GM18861 (cell line): ENCODE measurements at regions not wholly inside any gene's neighbourhood (a gene's known extent, or its start where the extent isn't known, plus 50 kb on each side); places are given as distances from the start of the nearest gene placed in this dataset.

Experiments used
- ATAC-seq: cut with Tn5 transposase; IDR thresholded peaks from one replicate; pipeline ENCODE4 v1.9.1; 2021; ENCODE audit not compliant: unreplicated experiment

DNA sequence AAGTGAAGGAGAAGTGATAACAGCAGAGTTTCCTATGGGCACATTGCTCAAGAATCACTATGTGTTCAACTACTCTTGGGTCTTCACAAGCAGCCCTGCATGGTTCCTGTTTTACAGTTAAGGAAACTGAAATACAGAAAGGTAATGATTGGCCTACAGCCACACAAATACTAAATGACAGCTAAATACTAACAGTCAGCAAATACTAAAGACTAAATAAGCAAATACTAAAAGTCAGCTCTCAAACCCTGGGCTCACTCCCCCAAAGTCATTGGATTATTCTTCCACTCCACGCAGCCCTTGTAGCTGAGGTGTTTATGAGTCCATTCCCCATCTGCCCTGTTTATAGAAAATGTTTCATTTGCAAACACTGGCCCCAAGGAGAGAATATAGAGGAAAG lies 372.7 kb upstream of the CDH11 start:
- no peak for ATAC-seq

DNA sequence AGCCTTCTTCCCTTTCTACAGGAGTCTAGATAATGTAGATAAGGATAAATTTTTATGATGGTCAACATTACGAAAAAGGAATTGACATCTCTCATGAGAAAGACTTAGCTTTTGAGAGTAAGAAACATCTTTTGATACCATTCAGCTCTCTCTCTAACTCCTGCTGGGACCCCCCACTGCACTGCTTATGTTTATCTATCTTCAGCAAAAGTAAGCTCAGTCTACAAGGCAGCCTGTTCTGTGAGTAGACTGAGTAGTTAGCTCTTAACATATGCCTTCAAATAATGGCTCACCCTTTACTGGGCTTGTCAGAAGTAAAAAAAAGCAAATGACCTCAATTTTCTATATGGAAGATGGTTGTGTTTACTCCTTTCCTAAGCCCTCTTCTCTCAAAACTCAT lies 372.2 kb upstream of the CDH11 start:
- no peak for ATAC-seq

DNA sequence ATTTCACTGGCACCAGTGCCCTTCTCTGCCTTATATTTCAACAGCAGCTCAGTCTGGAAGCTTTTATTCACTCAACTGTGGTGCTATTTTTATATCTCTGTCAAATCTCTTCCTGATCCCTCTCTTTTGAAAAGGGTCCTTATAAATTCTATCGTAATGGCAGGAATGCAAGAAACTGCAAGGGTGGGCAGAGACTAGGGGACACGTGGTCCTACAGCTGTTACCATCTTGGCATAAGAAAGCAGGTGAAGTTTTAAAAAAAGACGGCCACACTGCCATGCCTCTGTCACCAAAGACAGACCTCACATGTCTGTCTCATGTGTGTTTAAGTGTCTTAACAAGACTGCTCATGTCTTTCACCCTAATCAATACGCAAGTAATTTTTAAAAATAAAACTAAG lies 368.4 kb upstream of the CDH11 start:
- no peak for ATAC-seq

DNA sequence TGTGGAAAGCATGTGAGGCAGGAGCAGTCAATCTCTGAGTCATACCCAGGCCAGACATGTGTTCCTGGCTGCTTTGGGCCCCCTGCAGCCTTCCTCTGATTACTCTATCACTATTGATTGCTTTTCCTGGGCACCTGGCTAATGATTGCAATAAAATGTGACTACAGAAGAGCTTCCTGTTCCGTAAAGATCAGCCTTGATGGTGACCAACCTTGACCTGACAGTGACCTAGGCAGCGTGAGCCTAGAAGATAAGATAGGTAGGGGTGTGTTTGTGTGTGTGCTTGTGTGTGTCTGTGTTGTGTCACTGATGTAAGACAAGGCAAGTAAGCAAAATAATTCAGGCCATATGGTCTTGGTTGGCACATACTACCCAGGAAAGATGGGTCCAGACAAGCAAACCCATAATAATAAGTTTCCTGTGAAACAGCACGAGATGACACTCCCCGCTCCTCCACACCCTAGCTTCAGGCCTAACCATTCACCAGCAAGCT lies 367.7 kb upstream of the CDH11 start:
- no peak for ATAC-seq

DNA sequence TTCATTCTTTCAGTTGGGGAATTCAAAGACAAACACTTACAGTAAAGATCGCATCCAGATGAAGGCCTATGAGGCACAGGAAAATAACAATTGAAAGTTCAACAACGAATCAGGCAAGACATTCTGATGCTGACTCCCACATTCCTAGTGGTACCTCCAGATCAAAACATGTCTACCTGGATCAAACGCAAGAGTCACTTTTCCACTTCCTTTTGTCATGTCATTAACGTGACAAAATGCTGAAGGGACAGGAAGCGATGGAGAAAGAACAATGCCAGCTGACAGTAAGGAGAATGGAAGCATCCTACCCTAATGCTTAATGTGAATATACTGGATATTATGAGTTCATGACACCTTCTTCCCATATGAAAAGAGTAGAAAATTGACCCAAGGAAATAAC lies 365.4 kb upstream of the CDH11 start:
- ATAC-seq: no peak

DNA sequence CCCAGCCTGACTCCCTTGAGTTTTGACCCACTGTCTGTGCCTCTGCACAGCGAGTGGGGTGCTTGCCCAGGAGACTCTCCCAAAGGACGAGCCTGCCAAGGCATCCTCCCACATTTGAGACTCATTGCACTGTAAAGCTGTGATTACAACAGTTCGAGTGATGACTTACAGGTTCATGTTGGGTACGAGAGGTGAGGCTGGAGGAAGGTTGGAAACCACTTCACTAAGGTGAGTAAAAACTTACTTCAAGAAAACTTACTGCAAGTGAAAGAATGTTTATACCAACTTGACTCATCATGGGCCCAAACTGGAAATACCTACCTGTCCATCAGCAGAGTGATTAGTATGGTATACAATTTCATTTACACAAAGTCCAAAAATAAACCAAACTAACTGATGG lies 360.1 kb upstream of the CDH11 start:
- ATAC-seq: no peak

DNA sequence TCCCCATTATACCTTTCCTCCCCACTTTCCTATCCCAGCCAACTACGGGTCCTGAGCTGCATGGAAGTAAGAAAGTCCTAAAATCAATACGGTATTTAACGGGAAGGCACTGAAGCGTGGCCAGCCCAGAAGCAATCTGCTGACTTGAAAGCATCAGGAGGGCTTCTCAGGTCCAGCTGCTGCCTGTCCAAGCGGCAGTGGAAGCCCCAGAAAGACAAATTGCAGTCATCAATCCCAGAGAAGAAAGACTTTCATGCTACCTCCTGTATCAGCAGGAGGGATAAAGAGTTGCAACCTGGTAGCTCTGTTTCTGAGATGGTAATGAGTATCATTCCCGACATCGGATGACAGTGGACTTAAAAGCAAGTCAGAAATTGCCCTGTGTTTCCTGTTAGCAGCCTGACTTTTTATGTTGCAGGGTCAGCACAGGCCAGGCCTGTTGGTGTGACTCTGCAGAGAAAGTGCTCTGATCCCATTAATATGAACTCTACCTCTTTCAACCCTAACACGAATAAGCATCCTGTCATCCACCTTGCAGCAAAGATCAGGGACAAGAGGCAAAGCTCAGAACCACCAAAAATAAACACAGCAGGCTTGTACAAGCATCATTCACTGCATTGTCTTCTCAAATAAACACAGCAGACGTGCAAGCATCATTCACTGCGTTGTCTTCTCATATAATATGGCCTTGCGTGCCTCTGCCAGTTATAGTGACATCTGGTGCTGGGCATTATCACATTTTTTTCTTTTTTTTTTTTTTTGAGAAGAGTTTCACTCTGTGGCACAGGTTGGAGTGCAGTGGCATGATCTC lies 358.6 kb upstream of the CDH11 start:
- no peak for ATAC-seq

DNA sequence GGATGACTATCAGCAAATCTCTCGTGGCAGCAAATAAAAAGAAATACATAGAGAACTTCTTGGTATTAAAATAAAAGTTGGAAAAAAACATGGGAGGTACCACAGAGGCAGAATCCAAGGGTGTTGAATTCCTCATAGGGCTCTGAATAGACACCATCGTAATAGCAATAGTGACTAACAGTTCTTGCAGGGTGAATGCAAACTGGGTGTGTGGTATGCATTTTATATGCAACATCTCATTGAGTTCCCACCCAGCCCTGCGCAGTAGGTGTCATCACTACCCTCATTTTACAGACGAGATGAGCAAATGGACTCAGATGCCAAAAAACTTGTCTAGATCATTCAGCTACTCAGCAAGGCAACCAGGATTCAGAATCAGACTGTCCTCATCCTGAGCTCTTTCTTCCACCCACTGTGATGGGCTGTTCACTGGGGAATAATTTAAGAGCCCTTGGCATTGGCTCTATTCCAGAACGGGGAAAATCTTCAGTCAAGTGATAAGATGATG lies 354.6 kb upstream of the CDH11 start:
- ATAC-seq: no peak

DNA sequence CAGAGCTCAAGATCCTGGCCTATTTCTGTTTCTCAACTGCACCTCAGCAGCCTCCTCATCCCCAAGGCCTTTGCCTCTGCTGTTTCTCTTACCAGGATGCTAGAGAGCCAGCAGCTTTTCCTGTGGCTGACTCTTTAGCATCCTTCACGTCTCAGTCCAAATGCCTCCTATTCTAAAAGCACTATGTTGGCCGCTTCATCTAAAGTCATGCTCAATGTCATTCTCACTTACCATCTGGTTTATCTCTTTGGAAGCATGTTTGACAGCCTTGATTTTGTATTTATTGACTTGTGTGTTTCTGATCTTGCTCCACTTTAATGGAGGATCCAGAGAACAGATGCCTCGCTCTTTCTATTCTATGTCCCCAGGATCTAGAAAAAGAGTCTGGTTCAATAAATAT lies 351.8 kb upstream of the CDH11 start:
- ATAC-seq: no peak

DNA sequence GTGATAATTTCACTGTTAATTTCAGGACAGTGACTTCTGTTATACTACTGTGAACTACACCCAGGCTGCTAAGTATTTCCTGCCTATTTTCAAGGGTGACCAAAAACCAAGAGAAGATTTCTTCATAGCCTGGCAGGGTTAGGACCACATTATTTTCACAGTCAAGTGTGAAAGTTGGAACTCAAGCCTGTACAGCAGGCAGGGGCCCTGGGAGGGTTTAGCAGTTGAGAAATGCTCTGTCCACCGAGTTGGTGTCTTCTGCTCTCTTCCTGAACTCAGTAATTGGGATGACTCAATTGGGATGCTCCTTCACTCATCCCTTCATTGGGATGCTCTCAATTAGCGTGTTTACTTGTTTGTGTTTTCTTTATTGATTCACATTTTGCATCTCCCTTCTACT lies 347.3 kb upstream of the CDH11 start:
- no peak for ATAC-seq

DNA sequence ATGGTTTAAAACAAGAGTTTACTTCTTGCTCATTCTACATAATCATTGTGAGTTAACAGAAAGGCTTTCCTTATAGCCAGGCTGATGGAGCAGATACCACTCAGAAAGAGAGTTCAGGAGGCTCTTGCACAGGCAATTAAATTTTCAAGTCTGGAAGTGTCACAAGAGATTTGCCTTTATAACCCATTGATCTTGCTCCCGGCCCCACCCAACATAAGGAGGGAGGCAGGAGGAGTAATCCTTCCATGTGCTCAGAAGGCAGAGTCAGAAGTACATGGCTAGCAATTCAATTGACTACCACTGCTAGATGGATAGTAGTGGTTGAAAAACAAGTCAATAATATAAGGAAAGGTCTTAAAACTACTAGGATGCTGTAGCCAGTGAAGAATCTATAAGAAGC lies 346.3 kb upstream of the CDH11 start:
- no peak for ATAC-seq

DNA sequence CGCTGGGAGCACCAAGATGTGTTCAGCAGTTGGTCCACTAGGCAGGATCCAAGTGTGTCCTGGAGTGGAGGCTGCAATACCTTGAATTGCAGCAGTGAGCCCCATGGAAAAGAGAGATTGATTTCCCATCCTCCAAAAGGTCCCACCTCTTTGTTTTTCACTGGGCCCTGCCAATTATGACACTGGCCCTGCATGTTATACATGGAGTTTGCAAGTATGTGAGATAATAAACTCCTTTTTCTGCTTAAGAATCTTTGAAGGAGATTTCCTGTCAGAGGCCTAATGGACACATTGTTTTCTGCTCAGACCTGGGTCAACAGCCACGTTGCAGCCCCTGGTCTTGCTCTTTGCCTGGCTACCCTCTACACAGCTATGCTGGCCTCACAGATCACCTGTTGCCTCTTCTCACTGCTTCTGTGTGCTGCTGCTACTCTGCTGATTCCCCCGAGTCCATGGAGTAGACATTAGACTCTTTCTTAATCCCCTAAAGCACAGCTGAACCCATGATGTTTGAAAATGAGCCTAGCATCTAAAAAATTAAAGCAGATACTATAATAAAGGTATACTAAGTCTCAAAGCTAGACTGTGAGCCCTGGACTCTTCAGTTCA lies 341.9 kb upstream of the CDH11 start:
- no peak for ATAC-seq

DNA sequence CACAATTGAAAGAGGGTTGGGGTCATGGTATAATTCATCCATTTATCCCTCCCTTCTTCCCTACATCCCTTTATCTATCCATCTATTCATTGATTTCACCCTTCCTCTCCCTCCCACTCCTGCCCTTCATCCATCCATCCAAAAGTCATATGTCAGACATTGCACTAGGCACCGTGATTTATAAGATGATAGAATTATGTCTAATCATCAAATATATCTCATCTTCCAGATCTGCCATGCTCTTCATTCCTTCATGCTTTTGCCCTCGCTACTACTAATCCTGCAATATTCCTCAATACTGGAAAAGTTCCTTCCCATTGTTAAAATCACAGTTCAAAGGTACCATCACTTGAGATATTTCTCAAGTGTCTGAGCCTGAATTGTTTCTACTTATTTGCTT lies 335.2 kb upstream of the CDH11 start:
- no peak for ATAC-seq

DNA sequence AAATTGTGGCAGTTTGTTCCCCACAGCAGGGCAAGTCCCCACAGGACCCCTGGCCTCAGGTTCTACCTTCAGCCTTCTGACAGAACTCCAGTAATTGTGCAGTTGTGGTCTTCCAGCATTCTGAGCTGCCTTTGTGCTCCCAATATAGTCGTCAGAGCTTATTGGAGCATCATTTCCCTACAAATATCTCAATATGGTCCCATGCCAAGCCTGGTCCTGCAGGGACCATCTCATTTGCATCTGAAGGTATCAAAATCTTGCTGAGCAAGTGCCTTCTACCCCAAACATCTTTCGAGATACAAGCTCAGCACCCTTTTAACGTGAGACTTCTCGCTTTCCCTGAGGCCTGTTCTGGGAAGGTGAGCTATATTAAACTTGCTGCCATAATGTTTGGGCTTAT lies 333.9 kb upstream of the CDH11 start:
- ATAC-seq: no peak

DNA sequence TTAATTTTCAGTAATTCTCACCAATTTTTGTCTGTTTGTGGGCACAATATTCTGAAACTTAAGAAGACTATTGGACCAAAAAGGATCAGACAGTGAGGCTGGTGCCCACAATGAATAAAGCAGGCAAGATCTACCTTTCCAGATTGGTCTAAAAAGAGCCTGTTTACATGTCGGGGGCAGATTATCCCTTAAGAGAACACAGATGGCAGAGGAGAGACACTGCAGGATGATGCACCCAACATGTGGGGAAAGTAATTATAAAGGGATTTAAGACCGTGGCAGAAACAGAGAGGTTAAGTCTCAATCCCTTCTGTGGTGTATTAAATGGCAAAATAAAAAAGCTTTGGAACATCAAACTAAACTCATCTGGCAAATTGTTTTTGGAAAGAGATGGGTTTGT lies 331.8 kb upstream of the CDH11 start:
- no peak for ATAC-seq

DNA sequence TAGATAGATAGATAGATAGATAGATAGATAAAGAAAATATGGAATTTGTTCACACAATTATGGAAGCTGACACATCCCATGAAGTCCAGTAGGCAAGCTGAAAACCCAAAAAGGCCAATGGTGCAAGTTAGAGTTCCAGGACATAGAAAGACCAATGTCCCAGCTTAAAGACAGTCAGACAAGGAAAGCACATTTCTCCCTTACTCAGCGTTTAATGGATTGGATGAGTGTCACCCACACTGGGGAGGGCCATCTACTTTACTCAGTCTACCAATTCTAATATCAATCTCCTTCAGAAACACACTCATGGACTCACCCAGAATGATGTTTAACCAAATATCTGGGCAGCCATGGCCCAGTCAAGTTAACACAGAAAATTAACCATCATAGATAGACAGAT lies 327.7 kb upstream of the CDH11 start:
- ATAC-seq: no peak

DNA sequence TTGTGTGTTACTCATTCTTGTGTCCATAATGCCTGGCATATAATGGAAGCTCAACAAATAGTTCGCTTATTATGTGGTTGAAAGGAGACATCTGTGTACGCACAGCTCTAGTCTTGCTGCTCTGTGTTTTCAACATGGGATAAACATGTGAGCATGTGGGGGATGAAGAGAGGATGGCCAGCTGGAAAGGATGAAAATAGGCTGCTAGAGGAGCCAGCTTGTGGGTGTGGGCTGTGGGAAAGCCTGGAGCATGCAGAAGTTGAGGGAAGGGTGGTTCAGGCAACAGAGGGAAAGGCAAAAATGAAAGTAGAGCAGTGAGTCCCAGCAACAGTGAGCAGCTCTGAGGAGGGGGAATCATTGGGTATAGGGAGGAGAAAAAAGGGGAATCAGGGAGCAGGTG lies 324.6 kb upstream of the CDH11 start:
- ATAC-seq: no peak

DNA sequence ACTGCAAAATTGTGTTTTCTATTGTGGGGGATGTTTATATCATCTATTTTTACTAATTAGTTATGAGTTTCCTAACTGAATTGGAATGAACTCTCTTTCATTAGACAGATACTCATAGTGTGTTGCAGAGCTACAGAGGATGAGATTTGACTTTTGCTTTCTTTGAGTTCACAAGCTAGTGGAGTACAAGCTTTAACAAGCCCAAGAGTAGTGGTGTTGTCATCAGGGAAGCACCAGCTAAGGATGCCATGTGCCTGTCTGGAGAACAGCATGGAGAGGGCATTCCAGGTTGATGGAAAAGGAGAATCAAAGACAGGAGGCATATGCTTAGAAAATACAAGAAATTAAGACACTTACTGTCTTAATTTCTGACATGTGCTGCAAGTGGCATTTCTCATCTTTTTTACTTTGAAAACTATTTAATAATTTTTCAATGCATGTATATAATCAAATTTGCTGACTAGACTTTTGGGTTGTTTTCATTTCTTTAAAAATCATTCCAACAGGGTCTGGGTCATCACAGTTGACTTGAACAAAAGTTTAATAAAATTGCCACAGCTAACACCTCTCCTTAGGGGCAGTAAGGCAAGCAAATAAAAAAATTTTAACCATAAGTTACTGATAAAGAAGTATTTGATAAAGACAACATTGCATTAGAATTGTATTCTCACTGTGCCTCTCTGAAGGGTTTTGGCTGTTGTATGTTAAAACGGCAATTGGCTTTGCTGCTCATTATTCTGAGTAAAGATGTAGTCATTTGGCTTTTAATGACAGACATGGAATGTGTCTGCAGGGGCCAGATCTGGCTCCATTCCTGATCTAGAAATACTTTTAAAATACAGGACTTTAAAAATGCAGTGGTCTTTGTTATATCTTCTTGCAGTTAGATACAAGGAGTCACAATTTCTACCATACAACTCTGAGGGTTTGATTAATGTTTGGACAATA lies 323.7 kb upstream of the CDH11 start:
- no peak for ATAC-seq

DNA sequence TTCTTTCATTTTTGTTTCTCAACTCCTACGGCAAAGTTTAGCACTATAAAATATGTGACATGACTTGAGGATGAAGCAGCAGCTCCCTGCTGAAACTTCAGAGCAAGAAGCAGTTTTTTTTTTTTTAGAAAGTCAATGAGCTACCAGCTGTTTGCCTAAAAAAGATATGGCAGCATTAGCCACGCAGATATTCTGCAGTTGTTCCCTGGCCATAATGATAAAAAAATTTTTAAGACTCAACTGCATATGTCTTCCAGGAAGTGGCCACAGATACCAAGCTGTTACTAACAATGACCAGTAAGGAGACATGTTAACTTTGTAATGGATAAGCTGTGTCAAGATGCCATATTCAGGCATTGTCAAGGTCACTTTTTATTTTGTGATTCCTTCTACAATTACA lies 319.6 kb upstream of the CDH11 start:
- no peak for ATAC-seq

DNA sequence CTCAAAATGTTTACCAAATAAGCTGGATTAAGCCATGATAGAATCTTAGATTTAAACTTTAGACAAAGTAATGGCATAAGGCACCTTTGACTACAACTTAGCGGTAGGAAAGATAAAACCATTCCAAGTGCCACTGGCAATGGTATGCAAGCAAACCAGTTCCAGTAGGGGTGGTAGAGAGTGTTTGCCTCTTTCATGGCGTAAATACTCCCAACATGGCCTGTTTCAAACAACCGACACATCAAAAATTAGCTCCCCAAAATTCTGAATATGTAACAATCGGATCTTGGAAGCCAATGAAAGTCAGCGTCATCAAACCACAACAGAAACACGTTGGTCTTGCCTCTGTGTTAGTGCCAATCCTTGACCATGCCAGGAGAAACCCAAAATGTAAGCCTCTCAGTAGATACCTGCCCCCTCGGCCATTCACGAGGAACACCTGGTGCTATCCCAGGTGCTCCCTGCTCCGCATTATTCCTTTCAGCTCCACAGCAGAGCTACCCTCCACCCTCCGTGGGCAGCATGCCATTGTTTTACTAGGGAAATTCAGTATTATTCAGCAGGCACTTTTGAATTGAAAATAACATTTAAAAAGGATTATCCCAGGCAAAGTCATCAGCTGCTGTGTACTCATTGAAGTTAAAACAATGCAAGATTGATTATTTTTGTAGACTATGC lies 307.8 kb upstream of the CDH11 start:
- no peak for ATAC-seq

DNA sequence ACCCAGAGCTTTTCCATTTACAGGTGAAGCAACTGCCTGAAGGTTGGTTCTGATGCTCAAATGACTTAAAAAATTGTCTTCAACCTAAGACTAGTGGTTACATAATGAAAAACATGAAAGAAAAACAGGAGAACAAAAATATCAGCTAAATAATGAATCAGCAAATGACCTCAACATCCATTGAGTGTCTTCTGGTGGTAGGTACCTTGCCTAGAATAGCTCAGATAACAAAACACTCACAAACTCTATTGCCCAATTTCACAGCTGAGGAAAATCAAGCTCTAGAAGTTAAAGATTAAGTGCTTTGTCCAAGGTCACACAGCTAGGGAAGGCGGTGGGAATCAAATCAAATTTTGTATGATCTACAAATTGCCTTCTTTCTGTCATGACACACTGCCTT lies 304.6 kb upstream of the CDH11 start:
- no peak for ATAC-seq
